H1 (cell line): ENCODE measurements at regions not wholly inside any gene's neighbourhood (a gene's known extent, or its start where the extent isn't known, plus 50 kb on each side); places are given as distances from the start of the nearest gene placed in this dataset.

Source experiments
- BRCA1 ChIP-seq: IDR thresholded peaks from 2 replicates; pipeline ENCODE4 v1.6.1; 2012; ENCODE audit warnings: low read depth, low read length, improper control_type of control experiment
- CREB1 ChIP-seq: IDR thresholded peaks from 2 replicates; pipeline ENCODE4 v1.6.1; 2012; ENCODE audit warnings: inconsistent platforms
- FOSL1 ChIP-seq: IDR thresholded peaks from 2 replicates; pipeline ENCODE4 v1.6.1; 2011; ENCODE audit warnings: mild to moderate bottlenecking, low read depth, low read length, moderate library complexity; ENCODE audit not compliant: insufficient read depth
- GABPA ChIP-seq: IDR thresholded peaks from 2 replicates; pipeline ENCODE4 v1.6.1; 2011; ENCODE audit warnings: mild to moderate bottlenecking, low read length, moderate library complexity, borderline replicate concordance; ENCODE audit not compliant: insufficient read depth
- RAD21 ChIP-seq, 2 experiments: IDR thresholded peaks in 1 of 2; conservative IDR thresholded peaks in 1 of 2; 2 replicates each; pipeline ENCODE4 v1.6.1; 2011; ENCODE audit warnings: low read depth in 2 of 2, low read length in 2 of 2, improper control_type of control experiment in 1 of 2, inconsistent platforms in 1 of 2, mild to moderate bottlenecking in 1 of 2, moderate library complexity in 1 of 2
- RBBP5 ChIP-seq: IDR thresholded peaks from 2 replicates; pipeline ENCODE4 v1.7.1; 2012; ENCODE audit warnings: low read depth, mild to moderate bottlenecking, inconsistent platforms, low read length, moderate library complexity, borderline replicate concordance
- RFX5 ChIP-seq: IDR thresholded peaks from 2 replicates; pipeline ENCODE4 v1.6.1; 2011; ENCODE audit warnings: low read depth, low read length, improper control_type of control experiment, borderline replicate concordance
- SIN3A ChIP-seq, 2 experiments: IDR thresholded peaks in 1 of 2; conservative IDR thresholded peaks in 1 of 2; 2 replicates each; pipeline ENCODE4 v1.6.1; 2011 to 2012; ENCODE audit warnings: low read length in 2 of 2, improper control_type of control experiment in 1 of 2, low read depth in 1 of 2, mild to moderate bottlenecking in 1 of 2
- SIX5 ChIP-seq: IDR thresholded peaks from 2 replicates; pipeline ENCODE4 v1.6.1; 2011; ENCODE audit warnings: mild to moderate bottlenecking, low read depth, low read length
- SP2 ChIP-seq: IDR thresholded peaks from 2 replicates; pipeline ENCODE4 v1.6.1; 2012; ENCODE audit warnings: mild to moderate bottlenecking, low read length, inconsistent platforms

DNA sequence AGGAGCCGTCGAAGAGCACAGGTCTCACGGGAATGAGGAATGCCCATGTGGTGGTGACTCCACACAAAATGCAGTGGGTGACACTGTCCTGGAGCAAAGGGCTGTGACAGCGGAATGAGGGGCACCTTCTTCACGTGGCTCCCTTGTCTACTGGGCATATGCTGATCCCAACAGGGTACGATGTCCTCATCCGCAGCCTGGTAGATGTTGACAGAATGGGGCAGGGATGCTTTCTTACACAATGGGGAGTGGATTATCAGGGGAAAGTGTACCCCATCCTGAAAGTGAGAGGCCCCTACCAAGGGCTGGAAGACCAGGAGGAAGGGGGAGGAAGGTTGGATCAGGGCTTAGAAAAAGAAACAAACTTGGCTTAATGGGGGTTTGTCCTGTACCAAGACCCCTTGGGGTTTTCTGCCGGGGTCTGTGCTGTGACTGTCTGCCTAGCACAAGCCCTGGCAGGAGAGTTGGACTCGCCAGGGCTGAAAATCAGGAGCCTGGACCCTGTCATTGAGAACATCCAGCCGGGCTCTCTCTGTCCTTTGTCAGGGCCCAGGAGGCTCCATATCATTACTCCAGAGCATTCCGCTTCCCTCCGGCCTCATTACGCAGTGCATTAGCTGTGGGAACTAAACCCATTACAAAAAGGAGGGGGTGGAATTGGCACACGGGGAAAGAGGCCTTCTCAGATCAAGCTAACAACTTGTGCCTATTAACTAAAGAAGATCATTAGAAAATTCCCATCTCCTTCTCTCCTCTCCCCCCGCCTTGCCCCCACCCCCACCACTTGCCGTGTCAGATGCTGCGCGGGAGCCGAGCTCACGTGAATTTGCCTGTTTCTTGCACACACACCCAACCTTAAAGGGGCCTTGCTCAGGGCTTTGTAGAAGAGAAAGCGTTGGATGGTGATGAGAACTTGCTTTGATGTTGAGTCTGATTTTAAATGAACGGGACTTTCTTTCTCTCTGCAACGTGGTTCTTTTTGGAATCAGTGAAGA, 171.8 kb upstream of the PARP11 start (continued):
- no peak for TF ChIP-seq SIN3A (conservative IDR thresholded peaks at IDR 0.05 in 1 of 2, IDR thresholded peaks at IDR 0.05 in 1 of 2; ENCODE audit: low read depth in 1 of 2, low read length in 2 of 2)
- no peak for TF ChIP-seq RBBP5
- TF ChIP-seq SIX5, result no peak
- TF ChIP-seq RFX5, result no peak
- no peak for TF ChIP-seq BRCA1
- TF ChIP-seq RAD21 (IDR thresholded peaks at IDR 0.05 in 1 of 2, conservative IDR thresholded peaks at IDR 0.05 in 1 of 2; ENCODE audit: low read depth in 2 of 2, low read length in 2 of 2), result no peak
- no peak for TF ChIP-seq GABPA
- no peak for TF ChIP-seq CREB1
- no peak for TF ChIP-seq FOSL1
- TF ChIP-seq SP2, result no peak
